ENCODE measurements at regions not wholly inside any gene's neighbourhood (a gene's known extent, or its start where the extent isn't known, plus 50 kb on each side); places are given as distances from the start of the nearest gene placed in this dataset.

GRCh38 chr2:2729246-2729645, 398.2 kb upstream of the MYT1L start (continued):
- TF ChIP-seq CBFB (IDR thresholded peaks at IDR 0.05; ENCODE audit: low read depth) = no peak
- no peak for TF ChIP-seq NFYA (IDR thresholded peaks at IDR 0.05; ENCODE audit: borderline replicate concordance, low read depth, low read length)
- no peak for TF ChIP-seq EGR1 (IDR thresholded peaks at IDR 0.05; ENCODE audit: borderline replicate concordance in 1 of 2, low read depth in 2 of 2, low read length in 2 of 2)

- RAD21 ChIA-PET (ENCODE audit: unreplicated experiment) = no interaction called here
- Histone ChIP-seq H3K9me3 (replicated peaks; ENCODE audit: control insufficient read depth, insufficient read depth, low read length) (no peaks in the 10 kb centered on the region), H3K4me3 (no peak overlapping the region), H3K36me3 (ENCODE audit: control insufficient read depth in 2 of 2, insufficient read depth in 2 of 2, low read length in 1 of 2) (no peaks in the 10 kb centered on the region), H3K4me1 (ENCODE audit: control insufficient read depth, insufficient read depth, low read length) (no peaks in the 10 kb centered on the region), H2AFZ (ENCODE audit: control insufficient read depth, low read depth, low read length) (no peak overlapping the region), H3K4me2 (ENCODE audit: control insufficient read depth, insufficient read depth) (no peak overlapping the region), H3K9ac (ENCODE audit: control insufficient read depth, insufficient read depth, low read length) (no peak overlapping the region), H3K79me2 (ENCODE audit: control insufficient read depth, insufficient read depth, low read length) (no peaks in the 10 kb centered on the region), H3K27ac (ENCODE audit: control insufficient read depth, insufficient read depth) (no peak overlapping the region), H3K27me3 (replicated peaks in 1 of 2; ENCODE audit: control insufficient read depth in 2 of 2, insufficient read depth in 2 of 2, low read length in 1 of 2) (no peaks in the 10 kb centered on the region; a peak in 2 of 4 replicates), H4K20me1 (ENCODE audit: control insufficient read depth, insufficient read depth) (no peaks in the 10 kb centered on the region)
- 49% methylated on average over 16 of the region's 18 CpGs for WGBS (ENCODE audit: insufficient coverage, insufficient replicate concordance, low lambda C conversion rate, missing lambda C conversion rate)
- intact Hi-C loops (cut with micrococcal nuclease; ENCODE audit: unreplicated experiment) = no loop called here
- SMC1A ChIA-PET (ENCODE audit: uncharacterized antibody, unreplicated experiment) = no interaction called here
- CTCF ChIA-PET = no interaction called here
- no peak for ATAC-seq
- in situ Hi-C loops (cut with MboI) = no loop called here
- POLR2A ChIA-PET = no interaction called here
- TF ChIP-seq ZBTB33 (IDR thresholded peaks at IDR 0.05) = no peak
- no peak for TF ChIP-seq BACH1 (IDR thresholded peaks at IDR 0.05; ENCODE audit: borderline replicate concordance)
- TF ChIP-seq CTCF (IDR thresholded peaks at IDR 0.05 in 2 of 3, conservative IDR thresholded peaks at IDR 0.05 in 1 of 3; ENCODE audit: control insufficient read depth in 2 of 3, extremely low read depth in 1 of 3, insufficient read depth in 1 of 3, low read depth in 3 of 3, low read length in 3 of 3) = no peak
- TF ChIP-seq SRF (IDR thresholded peaks at IDR 0.05; ENCODE audit: low read depth in 2 of 2, low read length in 2 of 2) = no peak
- TF ChIP-seq NBN (IDR thresholded peaks at IDR 0.05) = no peak
- no peak for TF ChIP-seq SP1 (IDR thresholded peaks at IDR 0.05; ENCODE audit: low read depth, low read length)
- TF ChIP-seq HDGF (IDR thresholded peaks at IDR 0.05) = no peak
- FAIRE-seq = no peak
- BruUV-seq (replicated peaks) = no TSS peak
- no peak for DNase-seq (ENCODE audit: low read depth, low spot score)
Observed at GRCh38 chr2:2728635-2729034, 397.6 kb upstream of the MYT1L start.

Measured in GM12878 (cell line).